ENCODE measurements at regions not wholly inside any gene's neighbourhood (a gene's known extent, or its start where the extent isn't known, plus 50 kb on each side); places are given as distances from the start of the nearest gene placed in this dataset.

DNA sequence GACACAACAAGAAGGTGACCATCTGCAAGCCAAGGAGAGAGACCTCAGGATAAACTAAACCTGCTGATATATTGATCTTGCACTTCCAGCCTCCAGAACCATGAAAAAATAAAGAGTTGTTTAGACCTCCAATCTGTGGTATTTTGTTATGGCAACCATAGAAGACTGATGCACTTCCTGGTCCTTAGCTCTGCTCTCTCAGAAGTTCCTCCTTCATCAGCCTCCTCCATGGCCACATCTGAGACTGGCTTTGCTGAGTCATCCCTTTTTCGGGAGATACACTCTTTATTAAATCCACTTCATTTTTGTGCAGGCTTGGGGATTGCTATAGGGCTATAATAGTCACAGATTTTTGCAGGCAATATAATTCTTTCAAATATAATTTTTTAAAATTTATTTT is 89.6 kb upstream of the ATF7IP start:
- Histone ChIP-seq H3K4me3 (ENCODE audit: low read depth in 1 of 2, low read length in 2 of 2) (no peak overlapping the region), H3K36me3 (ENCODE audit: control insufficient read depth in 2 of 2, insufficient read depth in 2 of 2, low read length in 1 of 2) (no peaks in the 10 kb centered on the region), H3K4me1 (ENCODE audit: control insufficient read depth in 2 of 2, insufficient read depth in 2 of 2, low read length in 1 of 2) (no peaks in the 10 kb centered on the region), H3K9me3 (ENCODE audit: control insufficient read depth in 2 of 2, insufficient read depth in 1 of 2, low read depth in 1 of 2, low read length in 1 of 2) (no peaks in the 10 kb centered on the region), H3K27ac (ENCODE audit: low read depth in 2 of 2, low read length in 1 of 2) (no peak overlapping the region), H3K27me3 (ENCODE audit: control insufficient read depth in 1 of 2, insufficient read depth in 2 of 2, low read length in 2 of 2) (no peaks in the 10 kb centered on the region)
- 52 to 59% methylated on average over 1 of the region's 1 CpG for WGBS, 2 donors

DNA sequence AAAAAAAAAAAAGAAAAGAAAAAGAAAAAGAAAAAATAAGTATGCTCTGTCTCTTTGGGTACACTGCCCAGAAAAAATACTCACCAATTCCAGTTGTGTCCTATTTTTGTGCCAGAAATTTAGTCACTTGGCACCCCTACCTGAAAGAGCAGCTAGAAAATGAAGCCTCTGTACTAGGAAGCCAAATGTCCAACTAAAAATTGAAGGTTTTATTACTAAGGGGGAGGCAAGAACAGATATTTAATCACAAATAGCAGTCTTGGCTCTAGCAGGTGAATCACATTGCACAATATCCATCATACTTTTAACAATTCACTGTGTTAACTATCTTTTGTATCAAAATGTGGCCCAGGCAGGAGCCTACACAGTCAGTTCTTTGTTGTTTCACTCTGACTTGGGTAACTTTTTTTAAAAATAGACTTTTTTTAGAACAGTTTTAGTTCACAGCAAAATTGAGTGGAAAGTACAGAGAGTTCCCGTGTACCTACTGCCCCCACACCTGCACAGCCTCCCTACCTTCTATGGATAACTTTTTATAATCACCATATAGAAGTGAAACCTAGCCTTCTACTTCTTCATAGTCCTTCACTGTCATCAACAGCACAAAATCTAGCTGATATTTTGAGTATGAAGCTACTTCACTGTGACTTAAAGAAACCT is 87.1 kb upstream of the ATF7IP start:
- 65 to 79% methylated on average over 1 of the region's 1 CpG for WGBS, 2 donors
- Histone ChIP-seq H3K4me1 (ENCODE audit: control insufficient read depth in 2 of 2, insufficient read depth in 2 of 2, low read length in 1 of 2) (no peaks in the 10 kb centered on the region), H3K36me3 (ENCODE audit: control insufficient read depth in 2 of 2, insufficient read depth in 2 of 2, low read length in 1 of 2) (no peaks in the 10 kb centered on the region), H3K27me3 (ENCODE audit: control insufficient read depth in 1 of 2, insufficient read depth in 2 of 2, low read length in 2 of 2) (no peaks in the 10 kb centered on the region), H3K27ac (ENCODE audit: low read depth in 2 of 2, low read length in 1 of 2) (no peak overlapping the region), H3K9me3 (ENCODE audit: control insufficient read depth in 2 of 2, insufficient read depth in 1 of 2, low read depth in 1 of 2, low read length in 1 of 2) (no peaks in the 10 kb centered on the region), H3K4me3 (ENCODE audit: low read depth in 1 of 2, low read length in 2 of 2) (no peak overlapping the region)

GRCh38 chr12:14279845-14280244 is 85.6 kb upstream of the ATF7IP start:
- H3K4me3 ChIP-seq (ENCODE audit: low read depth in 1 of 2, low read length in 2 of 2), result no peak overlapping the region
- 84 to 85% methylated on average over 6 of the region's 6 CpGs for WGBS, 2 donors
- no peaks in the 10 kb centered on the region for H3K4me1 ChIP-seq (ENCODE audit: control insufficient read depth in 2 of 2, insufficient read depth in 2 of 2, low read length in 1 of 2)
- H3K27me3 ChIP-seq (ENCODE audit: control insufficient read depth in 1 of 2, insufficient read depth in 2 of 2, low read length in 2 of 2), result no peaks in the 10 kb centered on the region
- no peaks in the 10 kb centered on the region for H3K9me3 ChIP-seq (ENCODE audit: control insufficient read depth in 2 of 2, insufficient read depth in 1 of 2, low read depth in 1 of 2, low read length in 1 of 2)
- no peaks in the 10 kb centered on the region for H3K36me3 ChIP-seq (ENCODE audit: control insufficient read depth in 2 of 2, insufficient read depth in 2 of 2, low read length in 1 of 2)
- no peak overlapping the region for H3K27ac ChIP-seq (ENCODE audit: low read depth in 2 of 2, low read length in 1 of 2)

DNA sequence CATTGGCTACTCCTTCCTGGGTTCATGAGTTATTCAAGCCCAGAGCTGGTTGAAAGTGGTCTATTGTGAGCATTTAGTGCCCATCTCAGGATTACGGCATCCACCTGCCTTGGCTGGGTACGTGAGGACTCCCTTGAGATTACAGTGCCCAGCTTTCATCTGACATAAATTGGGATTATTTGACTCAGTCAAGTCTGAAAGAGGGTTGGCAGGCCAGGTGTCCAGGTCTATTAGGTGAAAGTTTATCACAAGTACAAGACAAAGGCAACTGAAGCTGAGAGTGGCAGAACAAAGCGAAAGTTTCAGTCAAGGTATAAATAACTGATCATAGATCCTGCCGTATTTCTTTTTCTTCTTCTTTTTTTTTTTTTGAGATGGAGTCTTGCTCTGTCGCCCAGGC is 84.6 kb upstream of the ATF7IP start:
- Histone ChIP-seq H3K9me3 (ENCODE audit: control insufficient read depth in 2 of 2, insufficient read depth in 1 of 2, low read depth in 1 of 2, low read length in 1 of 2) (no peaks in the 10 kb centered on the region), H3K27ac (ENCODE audit: low read depth in 2 of 2, low read length in 1 of 2) (no peak overlapping the region)
- 97 to 98% methylated on average over 5 of the region's 5 CpGs for WGBS, 2 donors

DNA sequence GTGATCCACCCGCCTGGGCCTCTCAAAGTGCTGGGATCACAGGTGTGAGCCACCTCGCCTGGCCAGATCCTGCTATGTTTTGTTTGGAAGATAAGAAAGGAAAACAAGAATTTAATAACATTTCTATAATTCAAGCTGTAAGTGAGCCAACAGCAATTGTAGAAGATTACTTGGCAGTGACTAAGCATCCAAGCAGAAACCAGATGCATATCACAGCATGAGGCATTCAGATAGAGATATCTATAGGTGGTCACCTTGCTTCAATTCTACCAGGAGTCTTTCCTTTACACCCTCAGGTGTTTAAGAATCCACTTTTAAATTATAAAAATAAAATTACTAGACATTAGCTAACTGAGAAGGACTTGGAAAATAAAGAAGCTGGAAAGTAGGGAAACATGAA is 83.9 kb upstream of the ATF7IP start:
- Histone ChIP-seq H3K27ac (ENCODE audit: low read depth in 2 of 2, low read length in 1 of 2) (no peak overlapping the region), H3K4me1 (ENCODE audit: control insufficient read depth in 2 of 2, insufficient read depth in 2 of 2, low read length in 1 of 2) (no peaks in the 10 kb centered on the region), H3K9me3 (ENCODE audit: control insufficient read depth in 2 of 2, insufficient read depth in 1 of 2, low read depth in 1 of 2, low read length in 1 of 2) (no peaks in the 10 kb centered on the region), H3K4me3 (ENCODE audit: low read depth in 1 of 2, low read length in 2 of 2) (no peak overlapping the region), H3K36me3 (ENCODE audit: control insufficient read depth in 2 of 2, insufficient read depth in 2 of 2, low read length in 1 of 2) (no peaks in the 10 kb centered on the region), H3K27me3 (ENCODE audit: control insufficient read depth in 1 of 2, insufficient read depth in 2 of 2, low read length in 2 of 2) (no peaks in the 10 kb centered on the region)
- 92 to 98% methylated on average over 2 of the region's 2 CpGs for WGBS, 2 donors

More for the DNA sequence above, 84.6 kb upstream of the ATF7IP start:
- Histone ChIP-seq H3K27me3 (ENCODE audit: control insufficient read depth in 1 of 2, insufficient read depth in 2 of 2, low read length in 2 of 2) (no peaks in the 10 kb centered on the region), H3K4me3 (ENCODE audit: low read depth in 1 of 2, low read length in 2 of 2) (no peak overlapping the region), H3K4me1 (ENCODE audit: control insufficient read depth in 2 of 2, insufficient read depth in 2 of 2, low read length in 1 of 2) (no peaks in the 10 kb centered on the region), H3K36me3 (ENCODE audit: control insufficient read depth in 2 of 2, insufficient read depth in 2 of 2, low read length in 1 of 2) (no peaks in the 10 kb centered on the region)

GRCh38 chr12:14283489-14284144 is 81.9 kb upstream of the ATF7IP start:
- WGBS, 2 donors, result 65 to 72% methylated on average over 6 of the region's 6 CpGs
- no peaks in the 10 kb centered on the region for H3K4me1 ChIP-seq (ENCODE audit: control insufficient read depth in 2 of 2, insufficient read depth in 2 of 2, low read length in 1 of 2)
- no peak overlapping the region for H3K4me3 ChIP-seq (ENCODE audit: low read depth in 1 of 2, low read length in 2 of 2)
- no peaks in the 10 kb centered on the region for H3K27me3 ChIP-seq (ENCODE audit: control insufficient read depth in 1 of 2, insufficient read depth in 2 of 2, low read length in 2 of 2)
- no peaks in the 10 kb centered on the region for H3K9me3 ChIP-seq (ENCODE audit: control insufficient read depth in 2 of 2, insufficient read depth in 1 of 2, low read depth in 1 of 2, low read length in 1 of 2)
- H3K36me3 ChIP-seq (ENCODE audit: control insufficient read depth in 2 of 2, insufficient read depth in 2 of 2, low read length in 1 of 2), result no peaks in the 10 kb centered on the region
- no peak overlapping the region for H3K27ac ChIP-seq (ENCODE audit: low read depth in 2 of 2, low read length in 1 of 2)

- Histone ChIP-seq H3K36me3 (ENCODE audit: control insufficient read depth in 2 of 2, insufficient read depth in 2 of 2, low read length in 1 of 2) (no peaks in the 10 kb centered on the region), H3K4me3 (ENCODE audit: low read depth in 1 of 2, low read length in 2 of 2) (no peak overlapping the region), H3K27ac (ENCODE audit: low read depth in 2 of 2, low read length in 1 of 2) (no peak overlapping the region), H3K9me3 (ENCODE audit: control insufficient read depth in 2 of 2, insufficient read depth in 1 of 2, low read depth in 1 of 2, low read length in 1 of 2) (no peaks in the 10 kb centered on the region), H3K27me3 (ENCODE audit: control insufficient read depth in 1 of 2, insufficient read depth in 2 of 2, low read length in 2 of 2) (no peaks in the 10 kb centered on the region), H3K4me1 (ENCODE audit: control insufficient read depth in 2 of 2, insufficient read depth in 2 of 2, low read length in 1 of 2) (no peaks in the 10 kb centered on the region)
- WGBS, 2 donors, result 71 to 74% methylated on average over 7 of the region's 7 CpGs
Observed at GRCh38 chr12:14284184-14284722, 81.2 kb upstream of the ATF7IP start.

DNA sequence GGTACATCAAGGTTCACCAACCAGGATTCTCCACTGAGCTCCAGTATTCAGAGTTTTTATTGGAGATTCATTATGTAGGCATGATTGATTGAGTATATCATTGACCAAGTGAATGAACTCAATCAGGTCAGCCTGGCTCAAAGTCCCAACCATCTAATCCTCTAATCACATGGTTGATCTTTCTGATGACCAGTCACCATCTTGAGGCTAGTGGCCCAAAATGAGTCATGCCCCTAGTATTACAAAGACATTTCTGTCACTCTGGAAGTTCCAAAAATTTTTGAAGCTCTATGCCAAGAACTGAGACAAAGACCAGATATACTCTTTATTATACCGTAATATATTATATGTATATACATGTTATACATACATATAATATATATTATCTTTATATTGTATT is 75.9 kb upstream of the ATF7IP start:
- WGBS, 2 donors, result 79 to 98% methylated on average over 1 of the region's 1 CpG
- H3K4me3 ChIP-seq (ENCODE audit: low read depth in 1 of 2, low read length in 2 of 2), result no peak overlapping the region
- no peaks in the 10 kb centered on the region for H3K9me3 ChIP-seq (ENCODE audit: control insufficient read depth in 2 of 2, insufficient read depth in 1 of 2, low read depth in 1 of 2, low read length in 1 of 2)
- H3K27me3 ChIP-seq (ENCODE audit: control insufficient read depth in 1 of 2, insufficient read depth in 2 of 2, low read length in 2 of 2), result no peaks in the 10 kb centered on the region
- no peaks in the 10 kb centered on the region for H3K36me3 ChIP-seq (ENCODE audit: control insufficient read depth in 2 of 2, insufficient read depth in 2 of 2, low read length in 1 of 2)
- H3K27ac ChIP-seq (ENCODE audit: low read depth in 2 of 2, low read length in 1 of 2), result no peak overlapping the region
- H3K4me1 ChIP-seq (ENCODE audit: control insufficient read depth in 2 of 2, insufficient read depth in 2 of 2, low read length in 1 of 2), result no peaks in the 10 kb centered on the region

- 74 to 78% methylated on average over 1 of the region's 1 CpG for WGBS, 2 donors
- Histone ChIP-seq H3K4me3 (ENCODE audit: low read depth in 1 of 2, low read length in 2 of 2) (no peak overlapping the region), H3K27me3 (ENCODE audit: control insufficient read depth in 1 of 2, insufficient read depth in 2 of 2, low read length in 2 of 2) (no peaks in the 10 kb centered on the region), H3K36me3 (ENCODE audit: control insufficient read depth in 2 of 2, insufficient read depth in 2 of 2, low read length in 1 of 2) (no peaks in the 10 kb centered on the region), H3K9me3 (ENCODE audit: control insufficient read depth in 2 of 2, insufficient read depth in 1 of 2, low read depth in 1 of 2, low read length in 1 of 2) (no peaks in the 10 kb centered on the region), H3K4me1 (ENCODE audit: control insufficient read depth in 2 of 2, insufficient read depth in 2 of 2, low read length in 1 of 2) (no peaks in the 10 kb centered on the region), H3K27ac (ENCODE audit: low read depth in 2 of 2, low read length in 1 of 2) (no peak overlapping the region)
Observed at GRCh38 chr12:14290951-14291350, 74.5 kb upstream of the ATF7IP start.

GRCh38 chr12:14303661-14304155 is 61.8 kb upstream of the ATF7IP start:
- Histone ChIP-seq H3K27ac (ENCODE audit: low read depth in 2 of 2, low read length in 1 of 2) (no peak overlapping the region), H3K27me3 (ENCODE audit: control insufficient read depth in 1 of 2, insufficient read depth in 2 of 2, low read length in 2 of 2) (no peaks in the 10 kb centered on the region), H3K36me3 (ENCODE audit: control insufficient read depth in 2 of 2, insufficient read depth in 2 of 2, low read length in 1 of 2) (no peaks in the 10 kb centered on the region), H3K4me3 (ENCODE audit: low read depth in 1 of 2, low read length in 2 of 2) (no peak overlapping the region), H3K9me3 (ENCODE audit: control insufficient read depth in 2 of 2, insufficient read depth in 1 of 2, low read depth in 1 of 2, low read length in 1 of 2) (no peaks in the 10 kb centered on the region), H3K4me1 (ENCODE audit: control insufficient read depth in 2 of 2, insufficient read depth in 2 of 2, low read length in 1 of 2) (no peaks in the 10 kb centered on the region)
